VCaP (cell line): ENCODE measurements at regions not wholly inside any gene's neighbourhood (a gene's known extent, or its start where the extent isn't known, plus 50 kb on each side); places are given as distances from the start of the nearest gene placed in this dataset.
"Not testable (repeated sequence)": the region's sequence is repeated elsewhere in the genome, so short reads cannot be mapped to it uniquely, and the experiment has no call there.

ENCODE experiments used
- H3K27ac ChIP-seq: fragments of 450-650 bp; 2 replicates; pipeline ENCODE4 v1.5.1; 2017
- CTCF ChIP-seq: fragments of 450-650 bp; conservative IDR thresholded peaks from 2 replicates; pipeline ENCODE4 v1.5.1; 2017; ENCODE audit warnings: mild to moderate bottlenecking, moderate library complexity

- no peak for TF ChIP-seq CTCF
- H3K27ac ChIP-seq: no peak overlapping the region
These were observed 315.3 kb upstream of the RPS23 start for GRCh38 chr5:82593481-82593880.

GRCh38 chr5:82591021-82591515, 312.9 kb upstream of the RPS23 start:
- no peak overlapping the region for H3K27ac ChIP-seq
- no peak for TF ChIP-seq CTCF

DNA sequence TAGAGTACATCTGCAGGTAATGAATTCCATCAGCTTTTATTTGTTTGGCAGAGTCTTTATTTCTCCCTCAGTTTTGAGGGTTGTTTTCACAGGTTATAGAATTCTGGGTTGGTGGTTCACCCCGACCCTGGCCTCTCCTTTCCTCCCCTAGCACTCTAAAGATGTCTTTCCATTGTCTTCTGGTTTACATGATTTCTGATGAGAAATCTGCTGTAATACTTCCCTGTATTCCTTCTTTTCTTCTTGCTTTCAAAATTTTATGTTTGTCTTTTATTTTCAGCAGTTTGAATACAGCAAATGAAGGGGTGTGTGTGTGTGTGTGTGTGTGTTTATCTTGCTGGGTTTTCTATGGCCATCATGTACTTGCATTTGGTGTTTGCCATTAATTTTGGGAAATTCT, 312.0 kb upstream of the RPS23 start:
- TF ChIP-seq CTCF: no peak
- no peak overlapping the region for H3K27ac ChIP-seq

DNA sequence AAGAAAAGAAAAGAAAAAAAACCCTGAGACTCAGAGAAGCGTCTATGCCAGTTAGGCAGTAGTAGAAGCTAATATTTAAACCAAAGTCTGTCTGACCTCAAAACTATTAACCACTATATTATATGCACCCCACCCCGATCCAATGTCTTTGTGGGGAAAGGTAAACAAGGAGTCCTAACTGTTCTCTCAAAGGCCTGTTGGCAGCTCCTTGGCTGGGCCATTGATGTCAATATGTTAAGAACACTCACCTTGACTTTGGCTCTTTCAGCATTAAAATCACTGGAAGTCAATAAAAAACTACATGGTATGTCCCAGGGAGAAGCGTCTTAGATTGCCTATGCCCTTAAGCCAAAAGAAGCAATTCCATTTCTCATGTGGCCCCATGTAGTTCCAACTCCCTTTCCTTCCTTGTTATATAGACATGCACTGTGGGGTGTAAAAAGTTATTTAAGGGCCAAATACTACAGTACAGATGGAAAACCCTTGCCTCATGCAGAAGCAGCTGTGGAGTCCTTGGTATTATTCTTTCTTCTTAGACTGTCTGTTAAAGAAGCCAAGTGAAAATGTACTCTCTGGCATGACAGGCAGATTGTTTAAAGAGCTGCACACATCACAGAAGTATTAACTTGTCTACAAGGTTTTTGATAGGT, 308.6 kb upstream of the RPS23 start:
- H3K27ac ChIP-seq: no peak overlapping the region
- TF ChIP-seq CTCF: no peak

DNA sequence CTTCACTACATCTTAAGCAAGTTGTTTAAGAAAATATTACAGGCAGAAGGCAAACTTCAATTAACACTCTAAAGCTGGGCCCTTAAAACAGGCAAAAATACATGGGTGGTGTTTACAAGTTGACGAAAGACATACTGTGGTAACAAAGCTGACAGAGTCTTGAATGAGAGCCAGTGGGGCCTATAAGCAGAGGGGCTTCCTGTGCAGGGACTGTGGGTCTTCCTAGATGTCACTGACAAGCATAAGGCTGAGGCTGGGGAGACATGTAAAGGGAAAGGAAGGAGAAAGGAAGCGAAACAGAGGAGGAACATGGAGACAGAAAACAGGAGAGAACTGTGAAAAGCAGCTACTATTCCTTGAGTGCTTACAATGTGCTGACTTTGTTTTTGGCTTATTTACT, 308.0 kb upstream of the RPS23 start:
- no peak overlapping the region for H3K27ac ChIP-seq
- no peak for TF ChIP-seq CTCF

- TF ChIP-seq CTCF: no peak
- no peak overlapping the region for H3K27ac ChIP-seq
These were observed 306.5 kb upstream of the RPS23 start for GRCh38 chr5:82584631-82585030.

DNA sequence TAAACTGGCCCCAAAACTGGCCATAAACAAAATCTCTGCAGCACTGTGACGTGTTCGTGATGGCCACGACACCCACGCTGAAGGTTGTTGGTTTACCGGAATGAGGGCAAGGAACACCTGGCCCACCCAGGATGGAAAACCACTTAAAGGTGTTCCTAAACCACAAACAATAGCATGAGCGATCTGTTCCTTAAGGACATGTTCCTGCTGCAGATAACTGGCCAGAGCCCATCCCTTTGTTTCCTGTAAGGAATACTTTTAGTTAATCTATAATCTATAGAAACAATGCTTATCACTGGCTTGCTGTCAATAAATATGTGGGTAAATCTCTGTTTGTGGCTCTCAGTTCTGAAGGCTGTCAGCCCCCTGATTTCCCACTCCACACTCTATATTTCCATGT, 305.2 kb upstream of the RPS23 start:
- H3K27ac ChIP-seq: not testable (repeated sequence)

DNA sequence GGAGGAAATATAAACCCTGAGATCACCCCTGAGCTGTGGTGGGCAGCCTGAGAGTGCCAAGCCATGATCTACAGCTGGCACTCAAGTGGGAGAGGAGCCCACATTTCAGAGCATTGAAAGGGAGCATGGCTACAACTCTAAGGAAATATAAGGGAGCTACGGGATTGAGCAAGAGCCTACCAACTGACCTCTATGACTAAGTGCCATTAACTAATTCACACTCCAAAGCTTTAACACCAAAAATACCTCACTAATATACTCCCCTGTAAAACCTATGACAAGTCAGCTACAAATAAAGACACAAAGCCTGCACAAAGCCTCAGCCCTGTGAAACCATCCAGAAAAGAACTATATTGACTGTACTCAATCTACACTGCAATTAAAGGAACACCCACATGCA, 286.8 kb upstream of the RPS23 start:
- no peak overlapping the region for H3K27ac ChIP-seq
- TF ChIP-seq CTCF: no peak
